ENCODE measurements at regions not wholly inside any gene's neighbourhood (a gene's known extent, or its start where the extent isn't known, plus 50 kb on each side); places are given as distances from the start of the nearest gene placed in this dataset.

DNA sequence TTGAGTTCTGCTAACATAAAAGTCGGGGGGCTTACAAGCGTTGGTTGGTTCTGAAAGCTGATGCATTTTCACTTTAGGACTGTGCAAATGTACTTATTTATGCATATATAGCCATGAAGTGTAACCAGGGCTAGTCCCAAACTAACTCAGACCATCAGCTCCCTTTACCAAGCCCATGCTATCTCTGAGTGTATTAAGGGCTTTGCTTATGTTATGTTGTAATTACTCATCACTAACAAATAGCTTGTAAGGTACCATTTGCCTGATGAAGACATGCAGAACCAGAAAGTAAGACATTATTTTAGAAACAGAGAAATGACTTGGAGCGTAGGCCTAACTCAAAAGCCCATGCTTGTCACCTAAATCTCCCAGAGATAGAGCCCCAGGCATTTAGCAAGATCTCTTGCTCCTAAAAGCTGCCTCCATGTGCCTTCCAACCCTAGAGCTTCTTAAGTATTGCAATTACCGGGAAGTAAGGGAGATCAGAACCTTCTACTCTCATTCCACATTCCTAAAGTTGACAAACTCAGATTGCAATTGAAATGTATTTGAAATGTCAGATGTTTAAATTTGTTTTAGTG lies 362.9 kb upstream of the RBMS3 start:
- TF ChIP-seq, protein P1, sequence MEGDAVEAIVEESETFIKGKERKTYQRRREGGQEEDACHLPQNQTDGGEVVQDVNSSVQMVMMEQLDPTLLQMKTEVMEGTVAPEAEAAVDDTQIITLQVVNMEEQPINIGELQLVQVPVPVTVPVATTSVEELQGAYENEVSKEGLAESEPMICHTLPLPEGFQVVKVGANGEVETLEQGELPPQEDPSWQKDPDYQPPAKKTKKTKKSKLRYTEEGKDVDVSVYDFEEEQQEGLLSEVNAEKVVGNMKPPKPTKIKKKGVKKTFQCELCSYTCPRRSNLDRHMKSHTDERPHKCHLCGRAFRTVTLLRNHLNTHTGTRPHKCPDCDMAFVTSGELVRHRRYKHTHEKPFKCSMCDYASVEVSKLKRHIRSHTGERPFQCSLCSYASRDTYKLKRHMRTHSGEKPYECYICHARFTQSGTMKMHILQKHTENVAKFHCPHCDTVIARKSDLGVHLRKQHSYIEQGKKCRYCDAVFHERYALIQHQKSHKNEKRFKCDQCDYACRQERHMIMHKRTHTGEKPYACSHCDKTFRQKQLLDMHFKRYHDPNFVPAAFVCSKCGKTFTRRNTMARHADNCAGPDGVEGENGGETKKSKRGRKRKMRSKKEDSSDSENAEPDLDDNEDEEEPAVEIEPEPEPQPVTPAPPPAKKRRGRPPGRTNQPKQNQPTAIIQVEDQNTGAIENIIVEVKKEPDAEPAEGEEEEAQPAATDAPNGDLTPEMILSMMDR (conservative IDR thresholded peaks at IDR 0.05; ENCODE audit: low read depth, low read length) = no peak
- H3K4me3 ChIP-seq (ENCODE audit: low read depth, low read length) = no peak overlapping the region

DNA sequence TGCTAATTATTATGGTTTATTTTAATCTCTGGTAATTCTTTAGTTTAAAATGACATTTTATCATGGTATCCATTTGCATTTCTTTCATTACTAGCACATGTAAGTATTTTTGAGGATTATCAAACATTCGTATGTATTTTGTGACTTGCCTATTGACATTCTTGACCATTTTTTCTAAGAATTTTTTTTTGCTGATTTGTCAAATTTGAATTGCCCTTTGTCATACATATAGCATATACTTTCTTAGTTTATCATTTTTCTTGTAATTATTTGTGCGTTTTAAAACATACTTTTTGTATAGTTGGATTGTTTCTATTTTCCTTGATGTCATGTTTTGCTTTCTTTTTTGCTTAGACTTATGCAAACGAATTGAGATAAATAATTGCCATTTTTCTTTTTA lies 358.5 kb upstream of the RBMS3 start:
- TF ChIP-seq, protein P1 (conservative IDR thresholded peaks at IDR 0.05; ENCODE audit: low read depth, low read length) = no peak
- DNase-seq (ENCODE audit: low read depth) = no peak
- H3K4me3 ChIP-seq (ENCODE audit: low read depth, low read length) = no peak overlapping the region

More for the DNA sequence above, 362.9 kb upstream of the RBMS3 start:
- no peak for DNase-seq (ENCODE audit: low read depth)

DNA sequence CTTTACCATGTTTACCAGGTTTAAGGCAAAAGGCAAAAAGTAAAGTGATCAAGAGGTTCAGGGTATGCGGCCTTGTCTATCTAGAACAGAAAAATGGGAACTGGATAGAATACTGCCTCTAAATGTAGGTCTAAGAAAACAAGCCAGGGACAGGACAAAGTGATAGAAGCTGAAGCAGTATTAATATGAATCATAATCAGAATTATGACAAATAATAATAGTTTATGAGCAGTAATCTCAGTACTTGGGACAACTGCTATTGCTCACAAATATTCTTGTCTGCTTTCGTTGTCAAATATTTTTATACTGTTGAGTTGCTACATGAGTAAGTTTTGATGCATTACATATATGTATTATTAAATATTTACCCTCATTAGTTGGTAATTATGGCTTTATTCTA lies 356.9 kb upstream of the RBMS3 start:
- TF ChIP-seq, protein P1 (conservative IDR thresholded peaks at IDR 0.05; ENCODE audit: low read depth, low read length) = no peak
- DNase-seq (ENCODE audit: low read depth) = no peak
- no peak overlapping the region for H3K4me3 ChIP-seq (ENCODE audit: low read depth, low read length)

DNA sequence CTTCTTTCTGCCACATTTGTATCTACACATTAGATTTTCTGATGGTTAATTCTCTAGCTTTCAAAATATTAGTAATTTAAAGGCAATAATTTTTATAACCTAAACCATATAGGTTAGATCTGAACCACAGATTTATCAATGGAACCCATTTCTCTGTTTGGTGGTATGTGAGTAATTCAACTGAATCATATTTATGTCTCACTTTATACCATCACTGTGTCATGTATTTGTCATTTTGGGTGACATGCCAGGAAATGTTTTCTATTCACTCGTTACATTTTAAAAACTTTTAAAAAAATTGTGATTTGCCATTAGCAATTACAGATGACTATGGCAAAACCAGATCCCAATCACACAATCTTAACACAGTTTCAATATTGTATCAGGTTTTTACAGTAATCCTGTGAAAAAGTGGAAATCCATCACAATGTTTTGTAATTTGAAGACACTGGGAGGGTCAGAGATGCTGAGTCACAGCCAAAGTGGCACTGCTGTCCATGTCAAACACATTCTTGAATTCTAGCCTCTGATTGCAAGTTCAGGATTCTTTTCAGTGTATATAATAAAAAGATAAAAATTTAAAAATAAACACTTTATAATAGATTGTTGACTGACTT lies 356.0 kb upstream of the RBMS3 start:
- TF ChIP-seq, protein P1 (conservative IDR thresholded peaks at IDR 0.05; ENCODE audit: low read depth, low read length) = no peak
- no peak for DNase-seq (ENCODE audit: low read depth)
- H3K4me3 ChIP-seq (ENCODE audit: low read depth, low read length) = no peak overlapping the region

DNA sequence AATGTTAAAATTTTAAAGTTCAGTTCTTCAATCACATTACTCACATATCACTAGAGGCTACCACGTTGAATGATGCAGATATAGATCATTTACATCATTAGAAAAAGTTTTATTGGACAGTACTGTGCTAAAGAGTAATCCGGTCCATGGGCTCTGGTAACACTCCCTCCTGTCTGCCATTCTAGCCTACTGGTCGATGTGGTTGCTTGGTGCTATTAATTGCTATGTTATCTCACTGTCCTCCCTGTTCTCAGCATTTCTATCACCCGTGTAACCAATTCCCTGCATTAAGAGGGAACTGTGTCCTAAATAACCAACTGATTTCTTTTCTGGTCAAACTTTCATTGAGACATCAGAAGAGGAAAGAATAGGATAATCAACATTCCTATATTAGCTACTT lies 347.5 kb upstream of the RBMS3 start:
- TF ChIP-seq, protein P1 (conservative IDR thresholded peaks at IDR 0.05; ENCODE audit: low read depth, low read length) = no peak
- no peak for DNase-seq (ENCODE audit: low read depth)
- H3K4me3 ChIP-seq (ENCODE audit: low read depth, low read length) = no peak overlapping the region

DNA sequence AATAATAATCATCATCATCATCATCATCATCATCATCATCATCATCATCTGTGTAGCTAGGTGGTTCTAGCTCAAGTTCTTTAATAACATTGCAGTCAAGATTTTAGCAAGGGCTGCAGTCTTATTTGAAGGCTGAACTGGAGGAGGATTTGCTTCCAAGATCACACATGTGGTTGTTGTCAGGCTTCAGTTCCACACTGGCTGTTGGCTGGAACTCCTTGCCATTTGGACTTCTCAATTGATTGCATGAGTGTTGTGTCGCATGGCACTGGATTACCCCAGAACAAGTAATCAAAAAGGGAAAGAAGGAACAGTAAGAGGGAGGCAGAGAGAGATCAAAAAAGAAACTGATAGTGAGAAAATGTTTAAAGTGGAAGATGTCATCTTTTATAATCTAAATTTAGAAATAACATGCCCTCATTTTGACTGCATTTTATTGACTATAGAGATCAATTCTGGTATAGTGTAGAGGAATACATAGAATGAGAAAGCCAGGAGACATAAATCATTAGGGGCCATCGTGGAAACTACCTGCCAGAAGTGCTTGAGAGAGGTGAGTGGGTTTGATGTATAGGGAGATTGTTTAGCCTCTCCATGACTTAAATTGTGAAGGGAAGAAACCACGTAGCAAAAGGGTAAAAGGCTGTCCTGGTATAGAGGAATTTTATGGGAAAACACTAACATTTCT lies 346.6 kb upstream of the RBMS3 start:
- no peak for DNase-seq (ENCODE audit: low read depth)
- no peak overlapping the region for H3K4me3 ChIP-seq (ENCODE audit: low read depth, low read length)
- TF ChIP-seq, protein P1 (conservative IDR thresholded peaks at IDR 0.05; ENCODE audit: low read depth, low read length) = no peak

Measured in epithelial cell of proximal tubule (primary cell).